Gastrocnemius medialis (tissue), 4 donors: ENCODE measurements at regions not wholly inside any gene's neighbourhood (a gene's known extent, or its start where the extent isn't known, plus 50 kb on each side); places are given as distances from the start of the nearest gene placed in this dataset.

Experiments
- CTCF ChIP-seq, 5 experiments: fragments of 450-650 bp in 3 of 5; fragments of 200-600 bp in 2 of 5; sonication (generic) in 2 of 5; IDR thresholded peaks in 4 of 5; conservative IDR thresholded peaks in 1 of 5; 1 replicate in 4 of 5; 2 replicates in 1 of 5; pipeline ENCODE4 v1.5.1; 2016 to 2019; ENCODE audit warnings: antibody characterized with exemption in 5 of 5, mild to moderate bottlenecking in 3 of 5, moderate library complexity in 3 of 5
- POLR2A ChIP-seq, 2 donors: fragments of 450-650 bp; IDR thresholded peaks; one replicate each; pipeline ENCODE4 v1.6.1; 2017; ENCODE audit warnings: antibody characterized with exemption in 2 of 2, mild to moderate bottlenecking in 2 of 2, moderate library complexity in 2 of 2

- TF ChIP-seq POLR2A (IDR thresholded peaks at IDR 0.05), result no peak
- no peak for TF ChIP-seq CTCF (IDR thresholded peaks at IDR 0.05 in 4 of 5, conservative IDR thresholded peaks at IDR 0.05 in 1 of 5)
These were observed 127.7 kb upstream of the SHB start for GRCh38 chr9:38196714-38197113.
